VCaP (cell line): ENCODE measurements at regions not wholly inside any gene's neighbourhood (a gene's known extent, or its start where the extent isn't known, plus 50 kb on each side); places are given as distances from the start of the nearest gene placed in this dataset.
"Not testable (repeated sequence)": the region's sequence is repeated elsewhere in the genome, so short reads cannot be mapped to it uniquely, and the experiment has no call there.

ENCODE experiments used
- H3K27ac ChIP-seq: fragments of 450-650 bp; 2 replicates; pipeline ENCODE4 v1.5.1; 2017
- TF ChIP-seq, protein P1 (sequence below): fragments of 450-650 bp; conservative IDR thresholded peaks from 2 replicates; pipeline ENCODE4 v1.5.1; 2017; ENCODE audit warnings: mild to moderate bottlenecking, moderate library complexity

DNA sequence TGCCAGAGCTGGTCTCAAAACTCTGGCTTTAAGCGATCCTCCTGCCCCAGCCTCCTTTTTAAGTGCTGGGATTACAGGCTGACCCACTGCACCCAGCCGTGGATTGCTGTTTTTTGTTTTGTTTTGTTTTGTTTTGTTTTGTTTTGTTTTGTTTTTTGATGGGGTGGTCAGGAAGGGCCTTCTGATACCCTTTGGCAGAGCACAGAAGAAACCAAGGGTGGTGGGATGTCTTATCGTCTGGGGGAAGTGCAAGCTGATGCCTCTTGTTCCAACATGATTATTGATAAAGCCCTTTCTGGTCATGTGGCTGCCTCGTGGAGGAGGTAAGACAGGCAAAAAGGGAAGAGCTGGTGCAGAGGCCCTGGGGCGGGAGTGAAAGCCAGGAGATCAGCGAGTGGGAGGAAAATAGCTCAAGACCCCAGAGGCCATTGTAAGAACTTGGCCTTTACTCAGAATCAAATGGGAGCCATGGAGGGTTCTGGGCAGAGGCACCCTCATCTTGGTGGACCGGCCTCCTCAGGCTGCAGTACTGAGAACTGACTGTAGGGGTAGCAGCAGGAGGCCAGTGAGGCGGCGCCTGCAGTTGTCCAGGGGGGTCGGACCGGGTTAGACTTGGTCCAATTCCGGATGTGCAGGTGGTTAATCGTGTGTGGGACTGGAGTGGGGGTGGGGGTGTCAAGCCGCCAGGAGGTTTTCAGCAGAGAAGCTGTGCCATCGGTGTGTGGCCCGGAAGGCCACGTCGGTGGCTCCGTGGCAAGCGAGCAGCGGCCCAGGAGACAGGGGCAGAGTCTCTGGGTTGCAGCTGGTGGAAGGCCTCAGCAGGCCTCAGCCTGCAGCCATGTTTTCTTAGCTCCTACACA is 84.4 kb upstream of the GSE1 start:
- TF ChIP-seq, protein P1, sequence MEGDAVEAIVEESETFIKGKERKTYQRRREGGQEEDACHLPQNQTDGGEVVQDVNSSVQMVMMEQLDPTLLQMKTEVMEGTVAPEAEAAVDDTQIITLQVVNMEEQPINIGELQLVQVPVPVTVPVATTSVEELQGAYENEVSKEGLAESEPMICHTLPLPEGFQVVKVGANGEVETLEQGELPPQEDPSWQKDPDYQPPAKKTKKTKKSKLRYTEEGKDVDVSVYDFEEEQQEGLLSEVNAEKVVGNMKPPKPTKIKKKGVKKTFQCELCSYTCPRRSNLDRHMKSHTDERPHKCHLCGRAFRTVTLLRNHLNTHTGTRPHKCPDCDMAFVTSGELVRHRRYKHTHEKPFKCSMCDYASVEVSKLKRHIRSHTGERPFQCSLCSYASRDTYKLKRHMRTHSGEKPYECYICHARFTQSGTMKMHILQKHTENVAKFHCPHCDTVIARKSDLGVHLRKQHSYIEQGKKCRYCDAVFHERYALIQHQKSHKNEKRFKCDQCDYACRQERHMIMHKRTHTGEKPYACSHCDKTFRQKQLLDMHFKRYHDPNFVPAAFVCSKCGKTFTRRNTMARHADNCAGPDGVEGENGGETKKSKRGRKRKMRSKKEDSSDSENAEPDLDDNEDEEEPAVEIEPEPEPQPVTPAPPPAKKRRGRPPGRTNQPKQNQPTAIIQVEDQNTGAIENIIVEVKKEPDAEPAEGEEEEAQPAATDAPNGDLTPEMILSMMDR = 0 out of 2 replicates have a peak, but pooled peaks have one; percentile 18
- H3K27ac ChIP-seq = no peak overlapping the region

DNA sequence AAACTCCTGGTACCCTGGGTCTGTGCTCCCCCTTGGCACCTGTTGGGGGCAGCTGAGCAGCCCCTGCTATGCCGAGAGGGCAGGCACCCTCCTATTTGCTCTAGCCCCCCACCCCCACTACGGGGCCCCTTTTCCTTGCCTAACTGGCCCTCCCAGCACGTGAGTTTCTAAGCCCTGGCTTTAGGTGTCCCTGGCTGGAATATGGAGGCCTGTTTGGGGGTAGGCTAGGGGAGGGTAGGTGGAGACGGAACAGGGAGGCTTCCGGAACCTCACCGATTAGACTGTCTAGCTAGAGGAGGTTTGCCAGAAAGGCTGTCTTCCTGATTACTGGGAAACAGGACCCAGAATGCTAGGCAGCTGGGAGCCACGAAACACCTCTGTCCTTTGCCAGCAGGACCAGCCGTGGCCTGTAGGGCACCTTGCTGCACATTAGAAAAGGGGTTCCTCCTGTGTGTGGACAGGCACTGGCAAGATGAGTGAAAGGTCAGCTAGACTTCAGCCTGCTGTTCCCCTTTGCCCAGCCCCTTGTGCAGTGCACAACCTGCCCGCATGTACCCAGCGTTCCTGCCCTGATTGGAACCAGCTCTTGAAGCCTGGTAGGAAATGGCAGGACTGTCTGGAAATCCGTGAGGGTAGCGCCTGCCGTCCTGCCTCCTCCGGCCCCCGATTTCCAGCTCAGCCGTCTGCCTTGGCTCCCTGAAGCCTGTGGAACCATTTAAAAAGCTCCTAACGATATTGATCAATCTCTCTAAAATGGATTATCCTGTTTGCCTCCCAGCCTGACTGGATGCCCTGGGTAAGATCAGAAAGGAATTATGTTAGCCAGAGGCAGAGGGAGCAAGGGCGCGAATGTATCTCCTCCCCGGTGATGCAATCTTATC is 83.4 kb upstream of the GSE1 start:
- TF ChIP-seq, protein P1 = no peak
- no peak overlapping the region for H3K27ac ChIP-seq

DNA sequence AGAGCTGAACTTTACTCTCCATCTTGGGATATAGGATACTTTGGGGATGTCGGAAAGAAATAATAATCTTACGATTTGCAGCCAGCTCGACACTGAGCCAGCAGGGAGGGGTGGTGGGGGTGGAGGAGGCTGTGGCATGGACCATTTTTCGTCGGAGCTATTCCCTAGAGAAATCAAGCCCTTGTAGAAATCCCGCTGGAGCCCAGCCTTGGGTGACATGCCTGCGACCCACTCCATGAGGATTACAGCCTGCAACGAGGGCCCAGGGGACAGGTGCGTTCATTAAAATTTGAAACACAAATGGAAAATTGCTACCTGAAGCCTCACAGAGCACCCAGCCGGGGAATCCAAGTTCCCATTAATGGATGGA is 82.8 kb upstream of the GSE1 start:
- no peak overlapping the region for H3K27ac ChIP-seq
- TF ChIP-seq, protein P1 = no peak

DNA sequence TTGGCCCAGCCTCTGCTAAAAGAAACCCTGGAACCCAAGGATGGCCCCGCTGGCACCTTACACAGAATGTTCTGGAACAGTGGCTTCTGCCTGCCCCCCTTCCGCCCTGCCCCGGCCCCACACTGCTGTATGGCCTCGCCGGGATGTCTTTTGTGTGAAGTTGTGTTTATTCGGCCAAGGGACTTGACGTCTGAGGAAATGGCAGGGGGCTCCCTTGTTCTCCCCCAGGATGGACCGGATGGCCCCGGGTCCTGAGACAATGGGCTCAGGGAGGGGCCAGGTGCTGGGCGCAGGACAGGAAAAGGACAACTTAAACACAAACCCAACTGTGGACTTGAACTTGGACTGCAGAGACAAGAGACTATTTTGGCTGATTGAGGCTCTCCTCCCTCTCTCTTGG is 81.6 kb upstream of the GSE1 start:
- TF ChIP-seq, protein P1 = no peak
- H3K27ac ChIP-seq = no peak overlapping the region

DNA sequence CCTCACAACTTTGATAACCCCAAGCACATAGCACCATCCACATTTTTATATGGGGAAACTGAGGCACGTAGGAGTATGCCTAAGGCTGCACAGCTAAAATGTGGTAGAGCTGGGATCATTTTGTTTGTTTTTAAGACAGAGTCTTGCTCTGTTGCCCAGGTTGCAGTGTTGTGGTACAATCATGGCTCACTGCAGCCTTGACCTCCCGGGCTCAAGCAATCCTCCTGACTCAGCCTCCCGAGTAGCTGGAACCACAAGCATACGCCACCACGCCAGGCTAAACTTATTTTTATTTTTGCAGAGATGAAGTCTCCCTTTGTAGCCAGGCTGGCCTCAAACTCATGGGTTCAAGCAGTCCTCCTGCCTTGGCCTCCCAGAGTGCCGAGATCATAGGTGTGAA is 81.0 kb upstream of the GSE1 start:
- TF ChIP-seq, protein P1 = no peak
- H3K27ac ChIP-seq = no peak overlapping the region

DNA sequence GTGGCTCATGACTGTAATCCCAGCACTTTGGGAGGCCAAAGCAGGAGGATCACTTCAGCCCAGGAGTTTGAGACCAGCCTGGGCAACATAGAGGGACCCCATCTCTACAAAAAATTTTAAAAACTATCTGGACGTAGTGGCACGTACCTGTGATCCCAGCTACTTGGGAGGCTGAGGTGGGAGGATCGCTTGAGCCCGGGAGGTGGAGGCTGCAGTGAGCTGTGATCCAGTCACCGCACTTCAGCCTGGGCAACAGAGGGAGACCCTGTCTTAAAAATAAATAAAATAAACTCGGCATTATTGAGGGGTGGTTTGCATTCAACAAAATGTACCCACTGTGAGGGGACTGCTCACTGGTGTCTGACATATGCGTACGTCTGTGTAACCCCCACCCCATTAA is 79.5 kb upstream of the GSE1 start:
- H3K27ac ChIP-seq = not testable (repeated sequence)

DNA sequence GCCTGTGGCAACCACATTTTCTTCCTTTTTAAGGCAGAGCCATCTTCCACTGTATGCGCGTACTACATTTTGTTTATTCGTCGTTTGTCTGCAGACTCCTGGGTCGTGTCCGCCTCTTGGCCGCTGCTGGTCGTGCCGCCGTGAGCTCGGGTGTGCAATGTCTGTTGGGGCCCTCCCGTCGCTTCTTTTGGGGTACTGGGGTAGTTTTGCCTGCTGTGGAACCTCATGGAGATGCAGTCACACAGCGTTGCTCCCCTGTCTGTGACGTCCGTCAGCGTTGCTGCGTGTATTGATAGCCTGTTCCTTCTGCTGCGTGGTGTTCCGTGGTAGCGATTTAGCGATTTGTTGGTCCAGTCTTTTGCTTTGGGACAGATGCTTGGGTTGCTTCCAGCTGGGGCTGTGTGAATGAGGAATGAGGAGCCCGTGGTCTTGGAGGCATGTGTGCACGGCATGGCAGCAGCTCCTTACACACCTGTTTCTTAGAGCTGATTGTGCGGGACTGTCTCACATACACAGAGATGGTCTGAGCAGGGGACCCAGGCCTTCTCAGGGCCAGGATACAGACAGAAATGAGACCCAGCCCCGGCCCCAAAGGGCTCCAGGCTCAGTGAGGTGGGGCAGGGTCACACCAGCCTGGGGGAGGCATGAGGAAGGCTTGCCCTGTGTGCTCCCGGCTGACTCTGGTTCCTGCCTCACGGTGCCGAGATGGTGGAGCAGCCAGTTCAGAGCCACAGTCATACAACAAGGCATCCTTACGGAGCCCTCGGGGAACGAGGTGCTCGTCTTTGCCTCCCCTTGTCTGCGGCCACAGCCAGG is 78.4 kb upstream of the GSE1 start:
- TF ChIP-seq, protein P1 = no peak
- H3K27ac ChIP-seq = no peak overlapping the region
